H9 (cell line): ENCODE measurements at regions not wholly inside any gene's neighbourhood (a gene's known extent, or its start where the extent isn't known, plus 50 kb on each side); places are given as distances from the start of the nearest gene placed in this dataset.

Source experiments
- DNase-seq: peaks from one replicate; pipeline ENCODE4 v3.0.0-alpha.2; 2017
- H2AFZ ChIP-seq: one replicate; pipeline ENCODE4 v1.6.1; 2013; ENCODE audit warnings: mild to moderate bottlenecking, low read length, control low read depth, moderate library complexity
- H2AK5ac ChIP-seq: 2 replicates; pipeline ENCODE4 v1.6.1; 2013; ENCODE audit warnings: low read length, control low read depth, mixed read lengths; ENCODE audit not compliant: insufficient read length
- H2BK120ac ChIP-seq: one replicate; pipeline ENCODE4 v1.6.1; 2013; ENCODE audit warnings: low read depth, mild to moderate bottlenecking, low read length, control low read depth, inconsistent platforms; ENCODE audit not compliant: poor library complexity, severe bottlenecking
- H2BK12ac ChIP-seq: 2 replicates; pipeline ENCODE4 v1.6.1; 2013; ENCODE audit warnings: low read length, control low read depth, mixed read lengths, low read depth; ENCODE audit not compliant: insufficient read length
- H2BK15ac ChIP-seq: 2 replicates; pipeline ENCODE4 v1.6.1; 2013; ENCODE audit warnings: low read depth, low read length, control low read depth
- H2BK20ac ChIP-seq: one replicate; pipeline ENCODE4 v1.6.1; 2013; ENCODE audit warnings: low read depth, mild to moderate bottlenecking, low read length, control low read depth, inconsistent platforms; ENCODE audit not compliant: poor library complexity, severe bottlenecking
- H2BK5ac ChIP-seq: 2 replicates; pipeline ENCODE4 v1.6.1; 2013; ENCODE audit warnings: low read length, control low read depth, mixed read lengths; ENCODE audit not compliant: insufficient read length
- H3K14ac ChIP-seq: 2 replicates; pipeline ENCODE4 v1.6.1; 2013; ENCODE audit warnings: low read length, control low read depth; ENCODE audit not compliant: insufficient read depth
- H3K18ac ChIP-seq: 2 replicates; pipeline ENCODE4 v1.6.1; 2013; ENCODE audit warnings: low read depth, mild to moderate bottlenecking, mixed read lengths, low read length, control low read depth; ENCODE audit not compliant: insufficient read length
- H3K23ac ChIP-seq: 2 replicates; pipeline ENCODE4 v1.6.1; 2013; ENCODE audit warnings: low read length, control low read depth, mixed read lengths, low read depth; ENCODE audit not compliant: insufficient read length
- H3K23me2 ChIP-seq: 2 replicates; pipeline ENCODE4 v1.6.1; 2013; ENCODE audit warnings: low read depth, mild to moderate bottlenecking, mixed read lengths, low read length, control low read depth; ENCODE audit not compliant: insufficient read length, poor library complexity, severe bottlenecking
- H3K27ac ChIP-seq: 2 replicates; pipeline ENCODE4 v1.5.1; 2013; ENCODE audit warnings: low read length, control low read depth, mixed read lengths, low read depth; ENCODE audit not compliant: insufficient read length
- H3K27me3 ChIP-seq: 2 replicates; pipeline ENCODE4 v1.6.1; 2013; ENCODE audit warnings: low read length, control low read depth, inconsistent platforms; ENCODE audit not compliant: insufficient read depth
- H3K4ac ChIP-seq: 2 replicates; pipeline ENCODE4 v1.6.1; 2013; ENCODE audit warnings: low read depth, mild to moderate bottlenecking, control low read depth, inconsistent platforms, low read length, moderate library complexity
- H3K4me1 ChIP-seq: 2 replicates; pipeline ENCODE4 v1.6.1; 2013; ENCODE audit warnings: low read length, control low read depth, inconsistent platforms; ENCODE audit not compliant: insufficient read depth
- H3K4me2 ChIP-seq: 2 replicates; pipeline ENCODE4 v1.6.1; 2013; ENCODE audit warnings: low read length, control low read depth, mixed read lengths; ENCODE audit not compliant: insufficient read length, insufficient read depth
- H3K56ac ChIP-seq: 2 replicates; pipeline ENCODE4 v1.6.1; 2013; ENCODE audit warnings: low read depth, mild to moderate bottlenecking, mixed read lengths, low read length, control low read depth; ENCODE audit not compliant: insufficient read length
- H3K79me1 ChIP-seq: 2 replicates; pipeline ENCODE4 v1.6.1; 2013; ENCODE audit warnings: low read depth, mild to moderate bottlenecking, moderate library complexity, low read length, control low read depth, inconsistent platforms; ENCODE audit not compliant: insufficient read depth, poor library complexity, severe bottlenecking
- H3K79me2 ChIP-seq: 2 replicates; pipeline ENCODE4 v1.6.1; 2013; ENCODE audit warnings: low read length, control low read depth, inconsistent platforms; ENCODE audit not compliant: insufficient read depth
- H3K9ac ChIP-seq: 2 replicates; pipeline ENCODE4 v1.6.1; 2013; ENCODE audit warnings: low read length, control low read depth, mixed read lengths; ENCODE audit not compliant: insufficient read length; ENCODE audit errors: extremely low read depth
- H3K9me3 ChIP-seq: one replicate; pipeline ENCODE4 v1.6.1; 2013; ENCODE audit warnings: low read depth, low read length, inconsistent platforms; ENCODE audit not compliant: control insufficient read depth
- H3T11ph ChIP-seq: one replicate; pipeline ENCODE4 v1.6.1; 2013; ENCODE audit warnings: mild to moderate bottlenecking, low read length, control low read depth, inconsistent platforms
- H4K20me1 ChIP-seq: one replicate; pipeline ENCODE4 v1.6.1; 2013; ENCODE audit not compliant: control insufficient read depth, insufficient read length, insufficient read depth
- H4K5ac ChIP-seq: 2 replicates; pipeline ENCODE4 v1.6.1; 2013; ENCODE audit warnings: low read depth, mild to moderate bottlenecking, mixed read lengths, low read length, control low read depth; ENCODE audit not compliant: insufficient read length
- H4K8ac ChIP-seq: replicated peaks from 2 replicates; pipeline ENCODE4 v1.6.1; 2013; ENCODE audit warnings: low read length, control low read depth, mixed read lengths, low read depth; ENCODE audit not compliant: insufficient read length
- H4K91ac ChIP-seq: 2 replicates; pipeline ENCODE4 v1.6.1; 2013; ENCODE audit warnings: low read depth, mild to moderate bottlenecking, moderate library complexity, mixed read lengths, low read length, control low read depth; ENCODE audit not compliant: insufficient read length
- H3K27ac Mint-ChIP-seq, 3 experiments: 2 replicates in 2 of 3; 3 replicates in 1 of 3; pipeline ENCODE4 v1.8.0; 2020 to 2021; ENCODE audit warnings: mixed read lengths in 3 of 3, mild to moderate bottlenecking in 1 of 3, moderate library complexity in 1 of 3
- H3K27me3 Mint-ChIP-seq: 2 replicates; pipeline ENCODE4 v1.8.0; 2021; ENCODE audit warnings: low read depth, mild to moderate bottlenecking, moderate library complexity, mixed read lengths
- H3K36me3 Mint-ChIP-seq, 3 experiments: 2 replicates in 2 of 3; 3 replicates in 1 of 3; pipeline ENCODE4 v1.8.0; 2020 to 2021; ENCODE audit warnings: low read depth in 3 of 3, mixed read lengths in 3 of 3; ENCODE audit not compliant: insufficient read depth in 1 of 3
- H3K4me1 Mint-ChIP-seq, 2 experiments: 2 replicates each; pipeline ENCODE4 v1.8.0; 2020; ENCODE audit warnings: mixed read lengths in 2 of 2
- H3K4me3 Mint-ChIP-seq, 2 experiments: 2 replicates in 1 of 2; 3 replicates in 1 of 2; pipeline ENCODE4 v1.8.0; 2020 to 2021; ENCODE audit warnings: mild to moderate bottlenecking in 2 of 2, mixed read lengths in 2 of 2, moderate library complexity in 1 of 2
- H3K9me3 Mint-ChIP-seq, 2 experiments: 2 replicates in 1 of 2; 3 replicates in 1 of 2; pipeline ENCODE4 v1.8.0; 2020; ENCODE audit warnings: mild to moderate bottlenecking in 2 of 2, mixed read lengths in 2 of 2, moderate library complexity in 1 of 2
- CTCF ChIP-seq: fragments of 200-600 bp; sonication (generic); conservative IDR thresholded peaks from 3 replicates; pipeline ENCODE4 v1.8.0; 2021; ENCODE audit warnings: antibody characterized with exemption, mild to moderate bottlenecking
- WGBS: extraction: QIAGEN DNeasy Blood & Tissue Kit; methylation state at CpG from one replicate; pipeline ENCODE4 v1.1.7; 2013; ENCODE audit warnings: missing lambda C conversion rate, low lambda C conversion rate, mixed read lengths; ENCODE audit not compliant: insufficient read length; ENCODE audit errors: extremely low coverage; 5-methylcytosine and 5-hydroxymethylcytosine counted together

GRCh38 chr14:97442363-97442762 lies 645.2 kb downstream of the VRK1 start:
- H3K9ac ChIP-seq, result no peak overlapping the region
- no peaks in the 10 kb centered on the region for H3K9me3 ChIP-seq
- no peak overlapping the region for H3T11ph ChIP-seq
- no peaks in the 10 kb centered on the region for H3K23me2 ChIP-seq
- no peaks in the 10 kb centered on the region for H4K20me1 ChIP-seq
- WGBS, result no CpG with 5 or more reads among the region's 2 CpGs
- H3K4me1 ChIP-seq, result no peaks in the 10 kb centered on the region
- no peaks in the 10 kb centered on the region for H3K79me2 ChIP-seq
- Mint-ChIP-seq H3K4me1 (peaks cover 5 to 12% of the 10 kb centered on the region in 2 experiments; a peak in 3 of 4 replicates), H3K27me3 (no peaks in the 10 kb centered on the region), H3K4me3 (no peak overlapping the region), H3K9me3 (peaks cover 0 to 4% of the 10 kb centered on the region in 2 experiments; a peak in 1 of 5 replicates), H3K27ac (no peak overlapping the region), H3K36me3 (no peaks in the 10 kb centered on the region; a peak in 1 of 7 replicates)
- no peak overlapping the region for H2AFZ ChIP-seq
- no peak overlapping the region for H2BK5ac ChIP-seq
- DNase-seq, result no peak
- H2BK15ac ChIP-seq, result no peak overlapping the region
- H3K56ac ChIP-seq, result no peak overlapping the region
- H3K23ac ChIP-seq, result no peak overlapping the region
- no peak for TF ChIP-seq CTCF
- no peak overlapping the region for H2BK120ac ChIP-seq
- no peak overlapping the region for H3K14ac ChIP-seq
- H3K27me3 ChIP-seq, result no peaks in the 10 kb centered on the region
- no peak overlapping the region for H4K5ac ChIP-seq
- no peak overlapping the region for H2AK5ac ChIP-seq
- no peak overlapping the region for H3K4me2 ChIP-seq
- no peak overlapping the region for H3K27ac ChIP-seq
- no peak overlapping the region for H3K18ac ChIP-seq
- no peak overlapping the region for H2BK20ac ChIP-seq
- no peak overlapping the region for H2BK12ac ChIP-seq
- H3K4ac ChIP-seq, result no peak overlapping the region
- H3K79me1 ChIP-seq, result no peaks in the 10 kb centered on the region
- no peak overlapping the region for H4K91ac ChIP-seq
- H4K8ac ChIP-seq, result no peak overlapping the region
